ENCODE measurements at regions not wholly inside any gene's neighbourhood (a gene's known extent, or its start where the extent isn't known, plus 50 kb on each side); places are given as distances from the start of the nearest gene placed in this dataset.

- no peak for DNase-seq (ENCODE audit: low spot score)
- TF ChIP-seq, protein P1, sequence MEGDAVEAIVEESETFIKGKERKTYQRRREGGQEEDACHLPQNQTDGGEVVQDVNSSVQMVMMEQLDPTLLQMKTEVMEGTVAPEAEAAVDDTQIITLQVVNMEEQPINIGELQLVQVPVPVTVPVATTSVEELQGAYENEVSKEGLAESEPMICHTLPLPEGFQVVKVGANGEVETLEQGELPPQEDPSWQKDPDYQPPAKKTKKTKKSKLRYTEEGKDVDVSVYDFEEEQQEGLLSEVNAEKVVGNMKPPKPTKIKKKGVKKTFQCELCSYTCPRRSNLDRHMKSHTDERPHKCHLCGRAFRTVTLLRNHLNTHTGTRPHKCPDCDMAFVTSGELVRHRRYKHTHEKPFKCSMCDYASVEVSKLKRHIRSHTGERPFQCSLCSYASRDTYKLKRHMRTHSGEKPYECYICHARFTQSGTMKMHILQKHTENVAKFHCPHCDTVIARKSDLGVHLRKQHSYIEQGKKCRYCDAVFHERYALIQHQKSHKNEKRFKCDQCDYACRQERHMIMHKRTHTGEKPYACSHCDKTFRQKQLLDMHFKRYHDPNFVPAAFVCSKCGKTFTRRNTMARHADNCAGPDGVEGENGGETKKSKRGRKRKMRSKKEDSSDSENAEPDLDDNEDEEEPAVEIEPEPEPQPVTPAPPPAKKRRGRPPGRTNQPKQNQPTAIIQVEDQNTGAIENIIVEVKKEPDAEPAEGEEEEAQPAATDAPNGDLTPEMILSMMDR (IDR thresholded peaks at IDR 0.05): no peak
- no peak overlapping the region for H3K27ac ChIP-seq
- no peak overlapping the region for H3K4me3 ChIP-seq
Observed at GRCh38 chr18:10121028-10121427, 207.2 kb downstream of the VAPA start.

GRCh38 chr18:10121786-10122515, 208.1 kb downstream of the VAPA start:
- no peak overlapping the region for H3K4me3 ChIP-seq
- DNase-seq (ENCODE audit: low spot score): no peak
- no peak overlapping the region for H3K27ac ChIP-seq
- TF ChIP-seq, protein P1 (IDR thresholded peaks at IDR 0.05): no peak

GRCh38 chr18:10122988-10123950, 209.5 kb downstream of the VAPA start:
- Histone ChIP-seq H3K27ac (no peak overlapping the region), H3K4me3 (no peak overlapping the region)
- TF ChIP-seq, protein P1 (IDR thresholded peaks at IDR 0.05): no peak
- DNase-seq (ENCODE audit: low spot score): no peak

- DNase-seq (ENCODE audit: low spot score): no peak
- TF ChIP-seq, protein P1 (IDR thresholded peaks at IDR 0.05): no peak
- H3K27ac ChIP-seq: no peak overlapping the region
- no peak overlapping the region for H3K4me3 ChIP-seq
Observed at GRCh38 chr18:10124071-10124470, 210.3 kb downstream of the VAPA start.

- TF ChIP-seq, protein P1 (IDR thresholded peaks at IDR 0.05): no peak
- no peak for DNase-seq (ENCODE audit: low spot score)
- Histone ChIP-seq H3K27ac (no peak overlapping the region), H3K4me3 (no peak overlapping the region)
Observed at GRCh38 chr18:10124557-10124956, 210.7 kb downstream of the VAPA start.

- no peak overlapping the region for H3K27ac ChIP-seq
- no peak for DNase-seq (ENCODE audit: low spot score)
- TF ChIP-seq, protein P1 (IDR thresholded peaks at IDR 0.05): no peak
- no peak overlapping the region for H3K4me3 ChIP-seq
Observed at GRCh38 chr18:10124967-10125366, 211.2 kb downstream of the VAPA start.
